Hepatocyte (in vitro differentiated cells): ENCODE measurements at regions not wholly inside any gene's neighbourhood (a gene's known extent, or its start where the extent isn't known, plus 50 kb on each side); places are given as distances from the start of the nearest gene placed in this dataset.

Source experiments
- EZH2 ChIP-seq: fragments of 200-600 bp; sonication (generic); IDR thresholded peaks from 2 replicates; pipeline ENCODE4 v1.6.1; 2016; ENCODE audit warnings: antibody characterized with exemption, mild to moderate bottlenecking, borderline replicate concordance
- EZH2phosphoT487 ChIP-seq: fragments of 200-600 bp; sonication (generic); IDR thresholded peaks from one replicate; pipeline ENCODE4 v1.6.1; 2018; ENCODE audit warnings: antibody characterized with exemption, mild to moderate bottlenecking, low read depth, moderate library complexity; ENCODE audit not compliant: unreplicated experiment, severe bottlenecking
- TF ChIP-seq, protein P1 (sequence below): fragments of 200-600 bp; sonication (generic); IDR thresholded peaks from 2 replicates; pipeline ENCODE4 v1.5.1; 2016; ENCODE audit warnings: antibody characterized with exemption, mild to moderate bottlenecking; ENCODE audit not compliant: poor library complexity

DNA sequence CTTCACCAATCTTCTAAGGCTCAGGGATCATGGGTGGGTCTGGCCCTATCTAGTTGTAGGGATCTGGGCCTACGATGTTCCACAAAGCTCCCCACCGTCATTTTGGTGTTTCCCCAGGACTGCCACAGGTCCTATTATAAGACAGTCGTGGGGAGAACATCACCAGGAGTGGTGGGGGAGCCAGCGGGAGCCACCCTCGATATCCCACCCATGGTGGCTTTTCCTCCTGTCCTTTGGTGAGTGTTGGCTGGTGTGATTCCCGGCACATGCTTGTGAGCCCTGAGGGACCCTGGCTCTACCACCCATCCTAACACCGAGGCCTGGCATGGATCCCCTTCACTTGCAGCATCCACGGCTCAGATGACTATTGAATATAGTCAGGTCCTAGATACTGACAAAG, 247.4 kb downstream of the ACTR3B start:
- TF ChIP-seq, protein P1, sequence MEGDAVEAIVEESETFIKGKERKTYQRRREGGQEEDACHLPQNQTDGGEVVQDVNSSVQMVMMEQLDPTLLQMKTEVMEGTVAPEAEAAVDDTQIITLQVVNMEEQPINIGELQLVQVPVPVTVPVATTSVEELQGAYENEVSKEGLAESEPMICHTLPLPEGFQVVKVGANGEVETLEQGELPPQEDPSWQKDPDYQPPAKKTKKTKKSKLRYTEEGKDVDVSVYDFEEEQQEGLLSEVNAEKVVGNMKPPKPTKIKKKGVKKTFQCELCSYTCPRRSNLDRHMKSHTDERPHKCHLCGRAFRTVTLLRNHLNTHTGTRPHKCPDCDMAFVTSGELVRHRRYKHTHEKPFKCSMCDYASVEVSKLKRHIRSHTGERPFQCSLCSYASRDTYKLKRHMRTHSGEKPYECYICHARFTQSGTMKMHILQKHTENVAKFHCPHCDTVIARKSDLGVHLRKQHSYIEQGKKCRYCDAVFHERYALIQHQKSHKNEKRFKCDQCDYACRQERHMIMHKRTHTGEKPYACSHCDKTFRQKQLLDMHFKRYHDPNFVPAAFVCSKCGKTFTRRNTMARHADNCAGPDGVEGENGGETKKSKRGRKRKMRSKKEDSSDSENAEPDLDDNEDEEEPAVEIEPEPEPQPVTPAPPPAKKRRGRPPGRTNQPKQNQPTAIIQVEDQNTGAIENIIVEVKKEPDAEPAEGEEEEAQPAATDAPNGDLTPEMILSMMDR, result no peak
- no peak for TF ChIP-seq EZH2phosphoT487
- TF ChIP-seq EZH2, result no peak
